HG02970 (cell line): ENCODE measurements at regions not wholly inside any gene's neighbourhood (a gene's known extent, or its start where the extent isn't known, plus 50 kb on each side); places are given as distances from the start of the nearest gene placed in this dataset.
"Not testable (repeated sequence)": the region's sequence is repeated elsewhere in the genome, so short reads cannot be mapped to it uniquely, and the experiment has no call there.

Source experiments
- ATAC-seq: cut with Tn5 transposase; IDR thresholded peaks from one replicate; pipeline ENCODE4 v1.9.1; 2021; ENCODE audit warnings: mild to moderate bottlenecking, moderate library complexity, moderate number of reproducible peaks; ENCODE audit not compliant: unreplicated experiment, low FRiP score

DNA sequence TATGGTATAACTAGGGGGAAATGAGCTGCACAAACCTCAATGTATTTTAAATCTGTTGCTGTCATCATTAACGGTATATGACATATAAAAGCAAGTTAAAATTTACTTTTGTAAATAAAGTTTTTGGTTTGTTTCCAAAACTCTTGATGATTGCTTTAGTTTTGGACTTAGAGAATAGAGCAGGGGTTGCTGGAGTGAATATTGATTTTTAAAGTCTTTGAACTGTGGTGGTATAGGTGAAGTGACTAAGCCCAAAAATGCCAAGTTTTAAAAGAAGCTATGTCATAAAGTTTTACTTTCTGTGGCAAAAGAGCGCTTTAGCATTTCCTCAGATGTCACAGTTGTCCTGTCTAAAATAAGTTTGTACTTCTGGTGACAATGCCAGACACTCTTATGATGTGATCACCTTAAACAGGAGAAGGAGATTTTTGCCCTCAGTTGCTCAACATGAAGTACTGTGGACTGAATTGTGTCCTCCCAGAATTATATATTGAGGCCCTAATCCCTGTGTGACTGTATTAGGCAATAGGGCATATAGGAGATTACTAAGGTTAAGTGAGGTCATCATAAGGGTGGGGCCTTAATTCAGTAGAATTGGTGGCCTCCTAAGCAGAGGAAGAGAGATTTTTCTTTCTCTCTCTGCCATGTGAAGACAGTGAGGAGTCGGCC lies 175.2 kb upstream of the PLGLB1 start:
- not testable (repeated sequence) for ATAC-seq

DNA sequence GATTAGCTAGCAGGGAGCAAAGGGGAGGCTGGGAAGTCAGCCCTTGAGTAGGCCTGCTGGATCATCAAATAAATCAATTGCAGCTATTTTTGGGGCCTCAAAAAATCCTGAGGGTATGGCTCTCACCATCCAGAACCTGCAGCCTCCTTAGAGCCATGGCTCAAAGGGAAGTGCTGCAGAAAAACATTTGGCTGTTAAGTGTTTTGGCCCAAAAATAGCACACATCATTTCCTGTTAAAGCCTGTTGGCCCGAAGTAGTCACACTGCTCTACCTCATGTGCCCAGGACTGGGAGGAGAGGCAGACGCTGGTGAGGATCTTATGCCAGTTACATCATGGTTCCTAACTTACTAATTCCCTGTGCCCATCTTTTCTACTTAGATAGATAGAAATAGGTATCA lies 176.8 kb upstream of the PLGLB1 start:
- ATAC-seq: not testable (repeated sequence)

DNA sequence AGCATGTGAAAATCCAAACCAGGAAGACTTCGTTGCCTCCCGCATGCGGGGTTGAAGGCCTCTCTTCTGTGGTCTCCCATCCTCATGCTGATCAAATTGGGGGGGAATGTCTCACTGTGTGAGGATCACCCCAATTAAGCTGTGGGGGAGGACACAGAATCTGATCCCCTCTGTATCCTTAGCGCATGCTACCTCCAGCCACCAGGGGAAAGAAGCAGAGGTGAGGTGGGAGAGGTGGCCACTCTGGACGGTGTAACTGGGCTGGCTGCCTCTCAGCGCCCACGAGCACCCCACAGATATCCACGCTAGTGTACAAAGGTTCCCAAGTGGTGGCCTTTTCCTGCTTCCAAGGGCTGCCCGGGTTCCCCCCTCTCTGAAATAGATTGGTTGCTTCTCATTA lies 177.6 kb upstream of the PLGLB1 start:
- ATAC-seq: not testable (repeated sequence)

GRCh38 chr2:87204569-87205147 lies 183.0 kb upstream of the PLGLB1 start:
- ATAC-seq: not testable (repeated sequence)

- ATAC-seq: not testable (repeated sequence)
These were observed 191.3 kb upstream of the PLGLB1 start for GRCh38 chr2:87212938-87213337.

GRCh38 chr2:87217005-87217404 lies 195.4 kb upstream of the PLGLB1 start:
- ATAC-seq: not testable (repeated sequence)

GRCh38 chr2:87217741-87218410 lies 196.2 kb upstream of the PLGLB1 start:
- ATAC-seq: not testable (repeated sequence)

- not testable (repeated sequence) for ATAC-seq
These were observed 199.0 kb upstream of the PLGLB1 start for GRCh38 chr2:87220651-87221050.

DNA sequence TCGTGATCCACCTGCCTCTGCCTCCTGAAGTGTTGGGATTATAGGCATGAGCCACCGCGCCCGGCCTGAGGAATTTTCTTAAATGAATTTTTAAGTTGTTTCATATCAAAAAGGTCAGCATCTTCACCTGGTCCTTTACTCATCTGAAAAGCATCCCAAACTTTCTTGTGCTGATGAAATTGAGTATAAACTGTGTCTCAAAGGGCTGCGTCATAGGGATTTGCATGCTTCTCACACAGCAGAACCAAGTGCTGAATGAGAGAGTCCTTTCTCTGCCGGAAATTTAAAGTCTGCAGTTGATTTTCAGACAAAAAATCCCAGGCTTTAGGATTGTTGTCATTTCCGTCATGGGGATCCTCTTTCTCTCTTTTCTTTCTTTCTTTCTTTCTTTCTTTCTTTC lies 200.5 kb upstream of the PLGLB1 start:
- ATAC-seq: not testable (repeated sequence)

GRCh38 chr2:87223873-87224272 lies 202.2 kb upstream of the PLGLB1 start:
- ATAC-seq: not testable (repeated sequence)

- not testable (repeated sequence) for ATAC-seq
These were observed 207.5 kb upstream of the PLGLB1 start for GRCh38 chr2:87229091-87229689.

DNA sequence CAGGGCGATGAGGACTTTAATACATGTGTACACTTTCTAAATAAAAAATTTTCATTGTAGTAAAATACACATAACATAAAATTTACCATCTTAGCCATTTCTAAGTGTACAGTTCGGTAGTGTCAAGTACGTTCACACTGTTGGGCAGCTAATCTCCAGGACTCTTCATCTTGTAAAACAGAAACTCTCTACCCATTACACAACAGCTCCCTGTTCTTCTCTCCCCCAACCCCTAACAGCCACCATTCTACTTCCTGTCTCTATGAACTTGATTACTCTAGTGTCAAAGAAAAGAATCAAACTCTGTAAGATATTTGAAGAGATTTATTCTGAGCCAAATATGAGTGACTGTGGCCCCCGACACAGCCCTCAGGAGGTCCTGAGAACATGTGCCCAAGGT lies 208.3 kb upstream of the PLGLB1 start:
- ATAC-seq: not testable (repeated sequence)

DNA sequence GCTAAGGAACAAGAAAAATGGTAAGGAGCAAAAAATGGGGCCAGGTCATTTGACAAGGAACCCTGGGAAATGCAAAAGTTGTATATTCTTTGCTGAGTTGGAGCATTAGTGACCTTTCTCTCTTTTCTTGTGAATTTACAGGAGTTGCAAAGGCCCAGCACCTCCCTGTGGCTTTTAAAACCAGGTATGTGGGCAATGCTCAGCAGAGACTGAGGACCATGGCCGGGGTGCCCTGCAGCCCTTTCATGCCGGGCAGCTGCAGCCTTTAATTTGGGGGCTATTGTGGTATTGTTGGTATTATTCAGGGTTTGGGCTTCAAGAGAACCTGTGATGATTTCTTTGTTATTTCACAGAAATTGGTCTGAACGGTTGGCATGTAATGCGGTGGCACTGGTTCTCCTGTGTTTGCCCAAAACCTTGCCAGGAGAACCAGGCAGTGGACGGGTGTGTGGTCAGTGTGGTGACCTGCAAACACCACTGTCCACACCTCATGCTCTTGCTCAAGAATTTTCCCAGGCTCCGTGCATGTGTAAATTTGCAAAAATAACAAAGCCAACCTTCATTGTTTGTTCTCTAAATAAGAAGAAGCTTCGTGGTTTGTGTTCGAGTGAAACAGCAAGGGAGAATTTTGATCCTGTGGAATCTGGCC lies 213.8 kb upstream of the PLGLB1 start:
- ATAC-seq: not testable (repeated sequence)

- not testable (repeated sequence) for ATAC-seq
These were observed 216.1 kb upstream of the PLGLB1 start for GRCh38 chr2:87237570-87238336.

DNA sequence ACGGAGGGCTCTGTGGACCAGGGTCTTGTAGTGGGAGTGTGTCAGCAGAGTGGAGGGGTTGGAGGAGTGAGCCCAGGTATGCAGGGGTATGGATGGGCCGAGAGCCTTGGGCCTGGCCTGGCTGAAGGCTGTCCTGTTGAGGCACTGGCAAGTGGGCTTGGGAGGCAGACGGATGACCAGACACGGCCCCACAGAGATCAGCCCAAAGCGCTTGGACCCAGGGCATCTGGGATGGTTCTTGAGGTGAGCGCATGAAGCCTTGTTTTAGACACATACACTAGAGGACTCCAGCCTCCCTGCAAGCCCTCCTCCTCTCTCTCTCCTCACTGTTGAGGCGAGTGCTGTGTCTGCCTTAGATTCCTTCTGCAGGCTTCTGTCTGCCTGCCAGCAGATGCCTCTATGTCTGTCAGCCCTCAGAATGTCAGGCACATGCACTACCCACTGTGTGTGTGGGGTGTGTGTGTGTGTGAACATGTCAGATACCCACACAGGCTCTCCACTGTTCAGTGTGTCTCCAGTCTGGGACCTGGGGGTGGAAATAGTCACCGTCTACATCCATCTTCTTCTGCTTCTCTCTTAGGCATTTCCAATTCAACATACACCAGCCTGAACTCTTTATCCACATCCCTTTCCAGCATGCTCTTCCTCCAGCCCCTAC lies 218.0 kb upstream of the PLGLB1 start:
- not testable (repeated sequence) for ATAC-seq

DNA sequence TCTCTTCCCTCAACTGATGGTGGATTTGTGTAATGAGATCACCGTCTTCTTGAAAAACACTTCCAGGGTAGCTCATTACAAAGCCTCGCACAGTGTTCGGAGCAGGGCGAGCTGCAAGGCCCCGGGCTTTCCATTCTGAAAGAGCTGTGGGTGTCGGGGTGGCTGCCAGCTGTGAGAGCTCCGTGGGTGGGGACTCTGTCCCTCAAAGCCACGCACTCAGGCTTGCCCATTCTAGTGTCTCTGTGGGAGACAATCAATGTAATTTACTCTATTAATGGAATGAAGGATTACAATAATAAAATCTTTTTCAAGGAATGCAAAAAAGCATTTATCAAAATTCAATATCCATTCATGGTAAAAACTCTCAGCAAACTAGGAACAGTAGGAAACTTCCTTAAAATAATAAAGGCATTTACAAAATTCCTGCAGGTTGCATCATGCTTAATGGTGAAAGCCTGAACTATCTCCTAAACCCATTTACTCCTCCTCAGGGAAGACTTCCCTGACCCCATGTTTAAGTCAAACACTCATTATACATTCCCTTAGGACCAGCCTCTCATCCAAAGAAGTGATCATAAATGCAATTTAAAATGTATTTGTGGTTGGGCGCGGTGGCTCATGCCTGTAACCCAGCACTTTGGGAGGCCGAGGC lies 224.5 kb upstream of the PLGLB1 start:
- not testable (repeated sequence) for ATAC-seq

DNA sequence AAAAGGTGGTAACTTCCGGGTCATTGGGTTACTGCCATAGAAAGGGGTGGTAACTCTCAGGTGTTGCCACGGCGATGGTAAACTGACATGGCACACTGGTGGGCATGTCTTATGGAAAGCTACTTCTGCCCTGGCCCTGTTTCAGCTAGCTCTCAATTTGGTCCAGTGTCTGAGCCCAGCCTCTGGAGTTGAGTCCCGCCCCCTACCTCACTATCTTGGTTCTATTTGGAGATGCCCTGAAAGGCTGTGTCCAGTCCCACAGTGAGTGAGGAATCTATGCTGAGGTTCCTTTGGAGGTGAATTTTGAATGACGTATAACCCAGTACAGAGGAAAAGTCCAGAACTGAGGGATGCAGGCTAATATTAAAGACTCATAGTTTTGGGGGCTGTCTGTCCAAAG lies 230.4 kb upstream of the PLGLB1 start:
- ATAC-seq: not testable (repeated sequence)

- ATAC-seq: not testable (repeated sequence)
These were observed 232.9 kb upstream of the PLGLB1 start for GRCh38 chr2:87254562-87254961.

DNA sequence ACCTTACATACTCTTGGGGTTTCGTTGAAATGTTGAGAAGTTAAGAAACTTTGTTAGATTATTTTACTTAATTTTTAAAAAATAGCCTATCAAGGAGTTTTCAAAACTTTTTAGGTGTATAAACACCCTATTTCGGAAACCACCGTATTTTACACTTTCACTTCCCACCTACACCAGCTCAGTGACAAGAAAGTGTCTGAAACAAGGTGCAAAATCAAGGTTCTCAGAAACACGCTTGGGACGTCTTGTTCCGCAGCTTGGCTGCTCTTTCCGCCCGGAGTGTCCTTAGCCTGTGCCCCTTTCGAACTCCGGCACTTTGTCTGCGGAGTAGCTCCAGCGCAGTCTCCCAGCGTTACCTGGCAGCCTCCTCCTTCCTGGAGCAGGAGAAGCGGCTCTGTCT lies 233.8 kb upstream of the PLGLB1 start:
- not testable (repeated sequence) for ATAC-seq
